BLaER1 (cell line): ENCODE measurements at regions not wholly inside any gene's neighbourhood (a gene's known extent, or its start where the extent isn't known, plus 50 kb on each side); places are given as distances from the start of the nearest gene placed in this dataset.
"Not testable (repeated sequence)": the region's sequence is repeated elsewhere in the genome, so short reads cannot be mapped to it uniquely, and the experiment has no call there.

Source experiments
- H3K27ac ChIP-seq: shearing (Covaris generic); formaldehyde crosslinking; 2 replicates; pipeline ENCODE4 v1.8.1; 2022
- H3K27me3 ChIP-seq: shearing (Covaris generic); formaldehyde crosslinking; 2 replicates; pipeline ENCODE4 v1.8.1; 2022
- H3K36me3 ChIP-seq: shearing (Covaris generic); formaldehyde crosslinking; 2 replicates; pipeline ENCODE4 v1.8.1; 2022
- H3K4me1 ChIP-seq: shearing (Covaris generic); formaldehyde crosslinking; 2 replicates; pipeline ENCODE4 v1.8.1; 2022
- H3K4me2 ChIP-seq: shearing (Covaris generic); formaldehyde crosslinking; 2 replicates; pipeline ENCODE4 v1.8.1; 2022
- H3K4me3 ChIP-seq: shearing (Covaris generic); formaldehyde crosslinking; 2 replicates; pipeline ENCODE4 v1.8.1; 2022
- H3K9ac ChIP-seq: shearing (Covaris generic); formaldehyde crosslinking; 2 replicates; pipeline ENCODE4 v1.8.1; 2022
- H3K9me3 ChIP-seq: shearing (Covaris generic); formaldehyde crosslinking; 2 replicates; pipeline ENCODE4 v1.8.1; 2022
- H4K20me1 ChIP-seq: shearing (Covaris generic); formaldehyde crosslinking; 2 replicates; pipeline ENCODE4 v1.8.1; 2022
- Cebpa-rat ChIP-seq: shearing (Covaris generic); IDR thresholded peaks from 2 replicates; pipeline ENCODE4 v1.8.1; 2022

DNA sequence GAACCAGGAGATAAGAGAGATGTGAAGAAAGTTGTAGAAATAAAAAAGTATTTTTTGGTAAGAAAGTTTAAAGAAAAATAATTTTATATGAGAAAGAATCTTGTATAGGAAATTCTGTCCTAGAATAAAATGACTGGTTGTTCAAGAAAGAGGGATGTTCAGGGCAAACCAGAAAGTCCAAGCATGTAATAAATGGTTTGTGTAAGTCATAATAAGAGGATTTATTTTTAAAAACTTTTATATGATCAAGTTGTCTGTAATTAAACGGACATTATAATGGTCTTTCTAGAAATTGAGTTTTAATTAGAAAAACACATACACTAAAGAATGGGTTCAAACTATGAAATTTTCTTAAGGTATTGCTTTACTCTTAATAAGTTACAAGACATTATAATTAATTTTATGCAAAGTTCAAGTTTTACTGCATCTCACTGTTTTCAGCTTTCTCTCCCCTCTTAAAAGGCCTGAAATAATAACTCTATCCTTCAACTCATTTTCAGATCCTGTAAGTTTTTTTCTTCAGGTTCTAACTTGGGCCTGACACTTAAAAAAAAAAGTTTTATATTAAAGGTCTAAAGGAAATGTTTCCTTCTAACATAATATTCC lies 56.1 kb upstream of the ZNF300 start:
- H3K36me3 ChIP-seq: no peaks in the 10 kb centered on the region
- H3K4me3 ChIP-seq: no peak overlapping the region
- H3K4me2 ChIP-seq: no peak overlapping the region
- H3K27me3 ChIP-seq: no peaks in the 10 kb centered on the region
- no peak overlapping the region for H3K27ac ChIP-seq
- no peak overlapping the region for H3K9ac ChIP-seq
- H3K4me1 ChIP-seq: no peaks in the 10 kb centered on the region
- no peaks in the 10 kb centered on the region for H4K20me1 ChIP-seq
- no peak for TF ChIP-seq Cebpa-rat
- H3K9me3 ChIP-seq: peaks cover 90% of the 10 kb centered on the region

DNA sequence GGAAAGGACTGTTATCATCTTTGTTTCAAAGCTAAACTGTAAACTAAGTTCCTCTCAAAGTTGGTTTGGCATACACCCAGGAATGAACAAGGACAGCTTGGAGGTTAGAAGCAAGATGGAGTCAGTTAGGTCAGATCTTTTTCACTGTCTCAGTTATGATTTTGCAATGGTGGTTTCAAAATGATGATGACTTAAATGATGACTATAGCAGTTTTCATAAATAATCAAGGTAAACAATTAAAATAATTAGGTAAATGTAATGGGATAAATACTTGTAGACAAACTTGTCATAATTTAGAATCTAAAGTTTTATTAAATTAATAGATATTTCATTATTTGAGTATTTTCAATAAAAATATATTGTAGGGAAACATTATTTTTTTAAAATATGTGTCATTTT lies 55.5 kb upstream of the ZNF300 start:
- H3K36me3 ChIP-seq, H3K27me3 ChIP-seq, H3K27ac ChIP-seq, H3K4me3 ChIP-seq, H3K9ac ChIP-seq, H3K4me2 ChIP-seq, H3K4me1 ChIP-seq, H4K20me1 ChIP-seq: not testable (repeated sequence)
- peaks cover 92% of the 10 kb centered on the region for H3K9me3 ChIP-seq
